SK-N-MC (cell line): ENCODE measurements at regions not wholly inside any gene's neighbourhood (a gene's known extent, or its start where the extent isn't known, plus 50 kb on each side); places are given as distances from the start of the nearest gene placed in this dataset.

ENCODE experiments used
- DNase-seq: peaks from one replicate; pipeline ENCODE4 v3.0.0-alpha.2; 2011; ENCODE audit warnings: low read depth, low spot score
- H3K27ac ChIP-seq: fragments of 200-600 bp; sonication (generic); 2 replicates; pipeline ENCODE4 v1.5.1; 2016; ENCODE audit warnings: mixed run types
- H3K36me3 ChIP-seq: fragments of 200-600 bp; sonication (generic); 2 replicates; pipeline ENCODE4 v1.6.1; 2017; ENCODE audit warnings: antibody characterized with exemption, low read length, mixed read lengths; ENCODE audit not compliant: insufficient read depth
- H3K4me3 ChIP-seq: fragments of 200-600 bp; sonication (generic); 2 replicates; pipeline ENCODE4 v1.5.1; 2016
- H3K9ac ChIP-seq: fragments of 200-600 bp; sonication (generic); 2 replicates; pipeline ENCODE4 v1.8.0; 2017; ENCODE audit warnings: mixed run types, mixed read lengths; ENCODE audit not compliant: insufficient read length
- H3K9me3 ChIP-seq: fragments of 200-600 bp; sonication (generic); 2 replicates; pipeline ENCODE4 v1.6.1; 2017; ENCODE audit warnings: low read depth, mild to moderate bottlenecking, antibody characterized with exemption, low read length, moderate library complexity, mixed read lengths
- EZH2 ChIP-seq: fragments of 200-600 bp; sonication (generic); IDR thresholded peaks from one replicate; pipeline ENCODE4 v1.6.1; 2017; ENCODE audit warnings: antibody characterized with exemption
- FOXP2 ChIP-seq: optimal IDR thresholded peaks from 2 replicates; pipeline ENCODE3; 2011; ENCODE audit warnings: mild to moderate bottlenecking, moderate library complexity; ENCODE audit not compliant: insufficient read depth; ENCODE audit errors: extremely low read length, control extremely low read depth
- POLR2AphosphoS5 ChIP-seq: IDR thresholded peaks from 2 replicates; pipeline ENCODE4 v1.6.1; 2012; ENCODE audit warnings: mild to moderate bottlenecking, low read depth, low read length, borderline replicate concordance

- no peak overlapping the region for H3K27ac ChIP-seq
Measured at GRCh38 chr18:64840911-64841701, 692.2 kb upstream of the LINC00305 start.

GRCh38 chr18:64810354-64810753 lies 661.5 kb upstream of the LINC00305 start:
- TF ChIP-seq FOXP2 (no peak), EZH2 (no peak), POLR2AphosphoS5 (no peak)
- no peak overlapping the region for H3K27ac ChIP-seq
- no peaks in the 10 kb centered on the region for H3K36me3 ChIP-seq
- no peaks in the 10 kb centered on the region for H3K9me3 ChIP-seq
- no peak overlapping the region for H3K9ac ChIP-seq
- no peak overlapping the region for H3K4me3 ChIP-seq
- DNase-seq, result no peak

More at GRCh38 chr18:64840911-64841701, 692.2 kb upstream of the LINC00305 start:
- no peak for DNase-seq
- Histone ChIP-seq H3K4me3 (no peak overlapping the region), H3K9me3 (no peaks in the 10 kb centered on the region), H3K36me3 (no peaks in the 10 kb centered on the region), H3K9ac (no peak overlapping the region)
- TF ChIP-seq EZH2, result no peak
- no peak for TF ChIP-seq POLR2AphosphoS5
- TF ChIP-seq FOXP2, result no peak

GRCh38 chr18:64809801-64810200 lies 660.9 kb upstream of the LINC00305 start:
- no peak for DNase-seq
- no peak overlapping the region for H3K27ac ChIP-seq
- H3K4me3 ChIP-seq, result no peak overlapping the region
- H3K9me3 ChIP-seq, result no peaks in the 10 kb centered on the region
- TF ChIP-seq EZH2 (no peak), POLR2AphosphoS5 (no peak), FOXP2 (no peak)
- no peak overlapping the region for H3K9ac ChIP-seq
- H3K36me3 ChIP-seq, result no peaks in the 10 kb centered on the region

- H3K9ac ChIP-seq, result no peak overlapping the region
- H3K9me3 ChIP-seq, result no peaks in the 10 kb centered on the region
- no peaks in the 10 kb centered on the region for H3K36me3 ChIP-seq
- no peak for TF ChIP-seq POLR2AphosphoS5
- TF ChIP-seq FOXP2, result no peak
- no peak for TF ChIP-seq EZH2
- no peak overlapping the region for H3K4me3 ChIP-seq
- no peak overlapping the region for H3K27ac ChIP-seq
- no peak for DNase-seq
Measured at GRCh38 chr18:64807560-64807959, 658.7 kb upstream of the LINC00305 start.

GRCh38 chr18:64806691-64807090 lies 657.8 kb upstream of the LINC00305 start:
- DNase-seq, result no peak
- no peak overlapping the region for H3K4me3 ChIP-seq

GRCh38 chr18:64806232-64806631 lies 657.3 kb upstream of the LINC00305 start:
- DNase-seq, result no peak
- H3K9me3 ChIP-seq, result no peaks in the 10 kb centered on the region
- no peak for TF ChIP-seq FOXP2
- no peak for TF ChIP-seq POLR2AphosphoS5
- no peak for TF ChIP-seq EZH2
- H3K4me3 ChIP-seq, result no peak overlapping the region
- H3K9ac ChIP-seq, result no peak overlapping the region
- no peak overlapping the region for H3K27ac ChIP-seq
- H3K36me3 ChIP-seq, result no peaks in the 10 kb centered on the region

More at GRCh38 chr18:64806691-64807090, 657.8 kb upstream of the LINC00305 start:
- Histone ChIP-seq H3K27ac (no peak overlapping the region), H3K9me3 (no peaks in the 10 kb centered on the region), H3K36me3 (no peaks in the 10 kb centered on the region), H3K9ac (no peak overlapping the region)
- TF ChIP-seq FOXP2, result no peak
- no peak for TF ChIP-seq EZH2
- no peak for TF ChIP-seq POLR2AphosphoS5

GRCh38 chr18:64803471-64803870 lies 654.6 kb upstream of the LINC00305 start:
- H3K27ac ChIP-seq, result no peak overlapping the region
- H3K9ac ChIP-seq, result no peak overlapping the region
- H3K36me3 ChIP-seq, result no peaks in the 10 kb centered on the region
- no peak for DNase-seq
- TF ChIP-seq EZH2 (no peak), FOXP2 (no peak), POLR2AphosphoS5 (no peak)
- H3K4me3 ChIP-seq, result no peak overlapping the region
- no peaks in the 10 kb centered on the region for H3K9me3 ChIP-seq

- H3K9ac ChIP-seq, result no peak overlapping the region
- H3K9me3 ChIP-seq, result no peaks in the 10 kb centered on the region
- DNase-seq, result no peak
- no peaks in the 10 kb centered on the region for H3K36me3 ChIP-seq
- H3K27ac ChIP-seq, result no peak overlapping the region
- TF ChIP-seq POLR2AphosphoS5, result no peak
- no peak for TF ChIP-seq EZH2
- TF ChIP-seq FOXP2, result no peak
- H3K4me3 ChIP-seq, result no peak overlapping the region
Measured at GRCh38 chr18:64800151-64800550, 651.3 kb upstream of the LINC00305 start.

GRCh38 chr18:64799376-64799775 lies 650.5 kb upstream of the LINC00305 start:
- Histone ChIP-seq H3K36me3 (no peaks in the 10 kb centered on the region), H3K4me3 (no peak overlapping the region), H3K27ac (no peak overlapping the region), H3K9me3 (no peaks in the 10 kb centered on the region), H3K9ac (no peak overlapping the region)
- DNase-seq, result no peak
- TF ChIP-seq EZH2 (no peak), FOXP2 (no peak)
